ENCODE measurements at regions not wholly inside any gene's neighbourhood (a gene's known extent, or its start where the extent isn't known, plus 50 kb on each side); places are given as distances from the start of the nearest gene placed in this dataset.

- no peak for TF ChIP-seq RERE (CRISPR knock-in tag; IDR thresholded peaks at IDR 0.05; ENCODE audit: borderline replicate concordance)
- TF ChIP-seq CBX1 (IDR thresholded peaks at IDR 0.05; ENCODE audit: low read depth), result no peak
- no peak for TF ChIP-seq SMAD2 (IDR thresholded peaks at IDR 0.05; ENCODE audit: low read depth, low read length)
Measured at GRCh38 chr3:150076443-150076842, 105.7 kb upstream of the PFN2 start (continued).

- Histone ChIP-seq H3K27ac (ENCODE audit: extremely low read depth, low read depth, low read length) (no peak overlapping the region), H3K79me2 (ENCODE audit: control insufficient read depth, insufficient read depth, low read length) (no peaks in the 10 kb centered on the region), H3K4me1 (replicated peaks in 1 of 2; ENCODE audit: control insufficient read depth in 2 of 2, insufficient read depth in 2 of 2, low read length in 2 of 2) (no peaks in the 10 kb centered on the region; a peak in 1 of 5 replicates), H3K9ac (ENCODE audit: insufficient read depth in 1 of 2, low read depth in 2 of 2, low read length in 2 of 2) (no peak overlapping the region), H3K4me3 (no peak overlapping the region), H4K20me1 (replicated peaks; ENCODE audit: control insufficient read depth, insufficient read depth, low read length) (no peaks in the 10 kb centered on the region), H3K36me3 (ENCODE audit: control insufficient read depth, insufficient read depth, low read length) (no peaks in the 10 kb centered on the region), H2AFZ (ENCODE audit: low read depth, low read length) (no peak overlapping the region), H3K9me1 (ENCODE audit: control insufficient read depth, insufficient read depth, low read length) (no peaks in the 10 kb centered on the region), H3K4me2 (ENCODE audit: insufficient read depth, low read length) (no peak overlapping the region), H3K27me3 (ENCODE audit: control insufficient read depth in 2 of 2, insufficient read depth in 2 of 2, low read length in 2 of 2) (peaks cover 12 to 28% of the 10 kb centered on the region in 2 experiments), H3K9me3 (replicated peaks; ENCODE audit: control insufficient read depth, insufficient read depth, low read depth, low read length) (no peaks in the 10 kb centered on the region)
- intact Hi-C loops (cut with micrococcal nuclease), result no loop called here
- in situ Hi-C loops (cut with MboI), result no loop called here
- FAIRE-seq, result no peak
- BruUV-seq (replicated peaks), result no TSS peak
- ATAC-seq, result no peak
- DNase-seq (ENCODE audit: extremely low read depth in 1 of 4, low spot score in 3 of 4), result no peak
- ChIA-PET CTCF (ENCODE audit: low intra/inter-chr PET ratio) (no interaction called here), POLR2A (interaction anchor here (1.6 kb wide), 1 partner anchor 16 kb away, joined by 3 read pairs; no protein-coding TSS in a partner anchor)
- WGBS (ENCODE audit: insufficient coverage, low coverage, missing lambda C conversion rate), result 8% methylated on average over 11 of the region's 11 CpGs
- TF ChIP-seq ELK1 (CRISPR knock-in tag; IDR thresholded peaks at IDR 0.05), result no peak
- no peak for TF ChIP-seq ZC3H4 (CRISPR knock-in tag; IDR thresholded peaks at IDR 0.05; ENCODE audit: borderline replicate concordance)
- no peak for TF ChIP-seq BCLAF1 (IDR thresholded peaks at IDR 0.05; ENCODE audit: borderline replicate concordance in 1 of 2, control insufficient read depth in 1 of 2, low read depth in 2 of 2, low read length in 1 of 2)
- TF ChIP-seq PKNOX1 (IDR thresholded peaks at IDR 0.05), result no peak
- no peak for TF ChIP-seq MEIS2 (IDR thresholded peaks at IDR 0.05; ENCODE audit: partially characterized antibody)
- no peak for TF ChIP-seq ZFP1 (CRISPR knock-in tag; IDR thresholded peaks at IDR 0.05)
- no peak for TF ChIP-seq ZNF165 (CRISPR knock-in tag; IDR thresholded peaks at IDR 0.05; ENCODE audit: borderline replicate concordance)
Measured at GRCh38 chr3:150075417-150075865, 104.7 kb upstream of the PFN2 start.
